ENCODE measurements at regions not wholly inside any gene's neighbourhood (a gene's known extent, or its start where the extent isn't known, plus 50 kb on each side); places are given as distances from the start of the nearest gene placed in this dataset.

DNA sequence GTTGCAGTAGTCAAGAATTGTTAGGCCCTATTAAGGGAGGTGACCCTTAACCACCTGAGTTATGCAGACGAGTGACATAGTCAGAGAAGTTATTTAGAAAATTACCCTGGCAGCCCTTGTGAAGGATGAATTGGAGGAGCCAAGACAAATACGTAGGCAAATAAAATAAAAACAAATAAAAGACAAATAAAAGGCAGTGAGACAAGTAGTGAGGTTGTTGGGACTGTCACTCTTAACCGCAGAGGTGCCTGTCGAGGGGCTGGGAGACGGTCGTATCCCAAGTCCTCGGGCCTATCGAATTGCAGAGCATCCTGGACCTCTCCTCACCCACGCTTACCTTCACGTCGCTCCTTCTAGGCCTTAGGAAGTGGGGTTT lies 58.0 kb upstream of the ZC4H2 start:
- no peaks in the 10 kb centered on the region for H3K79me2 ChIP-seq (ENCODE audit: control insufficient read depth, insufficient read depth, low read length)
- H3K36me3 ChIP-seq (ENCODE audit: control insufficient read depth, insufficient read depth, low read length), result no peaks in the 10 kb centered on the region
- no peak for DNase-seq (ENCODE audit: low read depth in 2 of 2)
- H3K27ac ChIP-seq (ENCODE audit: insufficient read depth, low read length), result peak overlapping the region; percentile 77
- peak overlapping the region; percentile 44 for H3K4me2 ChIP-seq (ENCODE audit: extremely low read depth, insufficient read depth, low read length)
- no peaks in the 10 kb centered on the region for H3K9me3 ChIP-seq (ENCODE audit: control insufficient read depth, insufficient read depth, low read depth, low read length)
- peak overlapping the region; percentile 59 to 74 (median 67) for H3K4me3 ChIP-seq (replicated peaks in 1 of 4; ENCODE audit: control extremely low read depth in 1 of 4, insufficient read depth in 1 of 4, low read depth in 3 of 4, low read length in 4 of 4)
- H4K20me1 ChIP-seq (ENCODE audit: control insufficient read depth, extremely low read depth, insufficient read depth, low read length), result no peaks in the 10 kb centered on the region
- no peak for TF ChIP-seq EZH2 (IDR thresholded peaks at IDR 0.05; ENCODE audit: low read length, missing control alignments)
- TF ChIP-seq, protein P1, sequence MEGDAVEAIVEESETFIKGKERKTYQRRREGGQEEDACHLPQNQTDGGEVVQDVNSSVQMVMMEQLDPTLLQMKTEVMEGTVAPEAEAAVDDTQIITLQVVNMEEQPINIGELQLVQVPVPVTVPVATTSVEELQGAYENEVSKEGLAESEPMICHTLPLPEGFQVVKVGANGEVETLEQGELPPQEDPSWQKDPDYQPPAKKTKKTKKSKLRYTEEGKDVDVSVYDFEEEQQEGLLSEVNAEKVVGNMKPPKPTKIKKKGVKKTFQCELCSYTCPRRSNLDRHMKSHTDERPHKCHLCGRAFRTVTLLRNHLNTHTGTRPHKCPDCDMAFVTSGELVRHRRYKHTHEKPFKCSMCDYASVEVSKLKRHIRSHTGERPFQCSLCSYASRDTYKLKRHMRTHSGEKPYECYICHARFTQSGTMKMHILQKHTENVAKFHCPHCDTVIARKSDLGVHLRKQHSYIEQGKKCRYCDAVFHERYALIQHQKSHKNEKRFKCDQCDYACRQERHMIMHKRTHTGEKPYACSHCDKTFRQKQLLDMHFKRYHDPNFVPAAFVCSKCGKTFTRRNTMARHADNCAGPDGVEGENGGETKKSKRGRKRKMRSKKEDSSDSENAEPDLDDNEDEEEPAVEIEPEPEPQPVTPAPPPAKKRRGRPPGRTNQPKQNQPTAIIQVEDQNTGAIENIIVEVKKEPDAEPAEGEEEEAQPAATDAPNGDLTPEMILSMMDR (conservative IDR thresholded peaks at IDR 0.05 in 1 of 2, IDR thresholded peaks at IDR 0.05 in 1 of 2; ENCODE audit: low read depth in 1 of 2, low read length in 2 of 2), result no peak
- H2AFZ ChIP-seq (ENCODE audit: low read length), result peak overlapping the region; percentile 98
- no peaks in the 10 kb centered on the region for H3K27me3 ChIP-seq (ENCODE audit: control insufficient read depth, insufficient read depth, low read length)
- no peaks in the 10 kb centered on the region for H3K4me1 ChIP-seq (ENCODE audit: control insufficient read depth, extremely low read depth, insufficient read depth, low read length)
- peak overlapping the region; percentile 58 for H3K9ac ChIP-seq (ENCODE audit: insufficient read depth, low read length)

All from fibroblast of lung (primary cell).